ENCODE measurements at regions not wholly inside any gene's neighbourhood (a gene's known extent, or its start where the extent isn't known, plus 50 kb on each side); places are given as distances from the start of the nearest gene placed in this dataset.

DNA sequence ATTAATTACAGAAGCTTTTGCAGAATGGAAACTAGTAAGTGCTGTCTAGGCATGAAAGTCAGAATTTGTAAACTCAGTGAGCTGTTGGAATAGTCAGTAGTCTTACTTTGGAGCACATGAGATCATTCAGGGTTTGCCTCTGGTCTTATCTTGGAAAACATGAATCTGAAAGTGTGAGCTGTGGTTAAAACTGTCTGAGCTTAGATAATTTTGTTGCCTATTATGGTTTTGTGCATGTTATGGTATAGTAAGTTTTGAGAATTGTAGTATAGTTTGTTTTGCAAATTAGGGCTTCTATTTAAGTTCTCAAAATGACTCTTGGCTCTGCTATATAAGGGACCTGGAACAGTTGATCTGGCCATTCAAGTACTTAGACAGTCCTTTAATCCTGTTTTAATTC lies 53.7 kb upstream of the TRPC4 start:
- no peak for TF ChIP-seq EZH2 (IDR thresholded peaks at IDR 0.05; ENCODE audit: low read depth, unreplicated experiment)
- no peak for TF ChIP-seq CTCF (conservative IDR thresholded peaks at IDR 0.05; ENCODE audit: low read depth in 2 of 2)
- TF ChIP-seq POLR2AphosphoS5 (IDR thresholded peaks at IDR 0.05; ENCODE audit: low read depth), result no peak
- TF ChIP-seq EZH2phosphoT487 (IDR thresholded peaks at IDR 0.05; ENCODE audit: unreplicated experiment), result no peak
- no peak for TF ChIP-seq ZNF331 (CRISPR knock-in tag; IDR thresholded peaks at IDR 0.05; ENCODE audit: low read depth)
- no peak for TF ChIP-seq JUNB (IDR thresholded peaks at IDR 0.05; ENCODE audit: unreplicated experiment)
- TF ChIP-seq, protein P1, sequence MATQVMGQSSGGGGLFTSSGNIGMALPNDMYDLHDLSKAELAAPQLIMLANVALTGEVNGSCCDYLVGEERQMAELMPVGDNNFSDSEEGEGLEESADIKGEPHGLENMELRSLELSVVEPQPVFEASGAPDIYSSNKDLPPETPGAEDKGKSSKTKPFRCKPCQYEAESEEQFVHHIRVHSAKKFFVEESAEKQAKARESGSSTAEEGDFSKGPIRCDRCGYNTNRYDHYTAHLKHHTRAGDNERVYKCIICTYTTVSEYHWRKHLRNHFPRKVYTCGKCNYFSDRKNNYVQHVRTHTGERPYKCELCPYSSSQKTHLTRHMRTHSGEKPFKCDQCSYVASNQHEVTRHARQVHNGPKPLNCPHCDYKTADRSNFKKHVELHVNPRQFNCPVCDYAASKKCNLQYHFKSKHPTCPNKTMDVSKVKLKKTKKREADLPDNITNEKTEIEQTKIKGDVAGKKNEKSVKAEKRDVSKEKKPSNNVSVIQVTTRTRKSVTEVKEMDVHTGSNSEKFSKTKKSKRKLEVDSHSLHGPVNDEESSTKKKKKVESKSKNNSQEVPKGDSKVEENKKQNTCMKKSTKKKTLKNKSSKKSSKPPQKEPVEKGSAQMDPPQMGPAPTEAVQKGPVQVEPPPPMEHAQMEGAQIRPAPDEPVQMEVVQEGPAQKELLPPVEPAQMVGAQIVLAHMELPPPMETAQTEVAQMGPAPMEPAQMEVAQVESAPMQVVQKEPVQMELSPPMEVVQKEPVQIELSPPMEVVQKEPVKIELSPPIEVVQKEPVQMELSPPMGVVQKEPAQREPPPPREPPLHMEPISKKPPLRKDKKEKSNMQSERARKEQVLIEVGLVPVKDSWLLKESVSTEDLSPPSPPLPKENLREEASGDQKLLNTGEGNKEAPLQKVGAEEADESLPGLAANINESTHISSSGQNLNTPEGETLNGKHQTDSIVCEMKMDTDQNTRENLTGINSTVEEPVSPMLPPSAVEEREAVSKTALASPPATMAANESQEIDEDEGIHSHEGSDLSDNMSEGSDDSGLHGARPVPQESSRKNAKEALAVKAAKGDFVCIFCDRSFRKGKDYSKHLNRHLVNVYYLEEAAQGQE (IDR thresholded peaks at IDR 0.05; ENCODE audit: unreplicated experiment), result no peak
- TF ChIP-seq CREB1 (CRISPR knock-in tag; IDR thresholded peaks at IDR 0.05; ENCODE audit: low read depth), result no peak
- TF ChIP-seq ZNF114 (CRISPR knock-in tag; IDR thresholded peaks at IDR 0.05), result no peak
